ENCODE measurements at regions not wholly inside any gene's neighbourhood (a gene's known extent, or its start where the extent isn't known, plus 50 kb on each side); places are given as distances from the start of the nearest gene placed in this dataset.

- TF ChIP-seq CTCF (IDR thresholded peaks at IDR 0.05) (no peak), NFE2L1 (CRISPR knock-in tag; IDR thresholded peaks at IDR 0.05) (no peak), ZBTB43 (CRISPR knock-in tag; IDR thresholded peaks at IDR 0.05) (no peak), SMAD4 (CRISPR knock-in tag; IDR thresholded peaks at IDR 0.05) (no peak), E2F1 (CRISPR knock-in tag; IDR thresholded peaks at IDR 0.05) (no peak), NR3C1 (CRISPR knock-in tag; conservative IDR thresholded peaks at IDR 0.05; ENCODE audit: low read depth) (no peak), IRF1 (CRISPR knock-in tag; IDR thresholded peaks at IDR 0.05) (no peak), ZNF121 (CRISPR knock-in tag; IDR thresholded peaks at IDR 0.05) (no peak), TEAD4 (CRISPR knock-in tag; IDR thresholded peaks at IDR 0.05) (no peak), ESRRA (CRISPR knock-in tag; IDR thresholded peaks at IDR 0.05; ENCODE audit: borderline replicate concordance) (no peak)
Measured at GRCh38 chr2:118417406-118418120, 329.3 kb downstream of the INSIG2 start.

All from WTC11 (cell line).